Erythroblast (primary cell): ENCODE measurements at regions not wholly inside any gene's neighbourhood (a gene's known extent, or its start where the extent isn't known, plus 50 kb on each side); places are given as distances from the start of the nearest gene placed in this dataset.

Source experiments
- DNase-seq, 2 experiments: peaks; one replicate each; lab custom pipeline; 2025; lab: John Stamatoyannopoulos, UW
- GATA1 ChIP-seq: IDR thresholded peaks from 2 replicates; pipeline ENCODE4 v1.6.1; 2011; ENCODE audit warnings: low read depth, mild to moderate bottlenecking, control low read depth, low read length, moderate library complexity
- POLR2A ChIP-seq: IDR thresholded peaks from 2 replicates; pipeline ENCODE4 v1.6.1; 2011; ENCODE audit warnings: mild to moderate bottlenecking, low read length

DNA sequence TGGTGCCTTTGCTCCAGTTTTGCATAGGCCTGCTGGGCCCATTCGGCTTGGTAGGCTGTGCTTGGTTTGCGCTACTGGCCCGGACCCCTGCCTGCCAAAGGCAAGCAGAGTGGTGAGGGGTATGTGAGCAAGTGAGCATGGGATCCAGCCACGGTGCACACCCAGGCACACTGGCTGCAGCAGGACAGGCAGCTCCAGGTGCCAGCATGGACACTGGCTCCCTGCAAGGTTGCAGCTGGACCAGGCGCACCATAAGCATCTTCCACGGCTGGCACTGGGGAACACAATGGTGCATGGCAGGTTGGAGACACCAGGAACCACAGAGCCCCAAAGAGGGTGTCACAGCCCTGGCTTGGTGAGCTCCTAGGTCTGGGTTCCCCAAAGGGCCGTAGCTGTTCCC is 693.5 kb upstream of the PTBP2 start:
- no peak for DNase-seq
- TF ChIP-seq POLR2A (no peak), GATA1 (no peak)

DNA sequence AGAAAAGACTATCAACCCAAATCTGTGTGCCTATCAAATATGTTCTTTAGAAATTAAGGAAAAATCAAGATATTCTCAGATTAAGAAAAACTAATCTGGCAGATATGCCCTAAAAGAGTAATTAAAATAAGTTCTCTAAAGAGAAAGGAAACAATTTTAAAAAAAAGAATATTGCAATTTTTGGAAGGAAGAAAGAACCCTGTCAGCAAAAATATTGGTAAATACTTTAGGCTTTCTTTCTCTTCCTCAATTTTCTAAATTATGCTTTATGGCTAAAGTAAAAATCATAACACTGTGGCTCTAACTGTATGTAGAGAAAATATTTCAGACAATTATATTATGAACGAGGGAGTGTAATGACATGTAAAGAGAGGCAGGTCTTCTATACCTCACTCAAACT is 691.3 kb upstream of the PTBP2 start:
- TF ChIP-seq GATA1 = no peak
- no peak for TF ChIP-seq POLR2A

DNA sequence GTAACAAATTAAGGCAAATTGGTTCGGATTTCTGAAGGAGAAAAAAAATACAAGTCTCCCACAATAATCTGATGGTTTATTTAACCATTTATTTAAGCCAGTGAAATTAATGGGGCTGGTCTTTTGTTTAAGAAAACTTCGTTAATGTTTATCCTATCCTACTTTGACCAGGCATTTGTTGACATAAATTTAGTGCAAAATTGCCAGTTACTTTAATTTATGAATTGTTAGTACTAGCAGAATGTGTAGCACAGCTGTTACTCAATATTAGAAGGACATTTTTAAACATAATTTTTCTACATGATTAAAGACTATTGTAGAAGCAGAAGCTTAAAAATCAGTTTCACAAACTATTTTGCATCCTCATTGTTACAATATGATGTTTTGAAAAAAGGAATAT is 687.6 kb upstream of the PTBP2 start:
- TF ChIP-seq GATA1 = no peak
- TF ChIP-seq POLR2A = no peak
- no peak for DNase-seq

More for the DNA sequence above, 691.3 kb upstream of the PTBP2 start:
- DNase-seq = no peak

DNA sequence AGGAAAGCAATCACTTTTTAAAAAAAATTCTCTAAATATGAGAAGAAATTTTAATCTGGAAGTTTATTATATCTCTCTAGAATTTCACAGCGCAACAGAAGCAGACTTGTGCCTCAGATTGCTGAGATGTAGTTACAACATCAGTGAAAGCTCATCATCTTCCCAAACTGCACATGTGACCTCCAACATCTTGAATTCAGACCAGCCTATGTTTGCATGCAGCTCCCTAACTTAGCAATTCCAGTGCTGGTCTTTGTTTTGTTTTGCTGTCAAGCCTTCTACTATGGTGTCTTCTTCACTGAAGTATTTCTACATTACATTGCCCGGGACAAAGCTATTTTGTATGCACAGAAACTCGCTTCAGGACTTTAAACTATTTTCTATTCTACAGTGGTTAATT is 684.8 kb upstream of the PTBP2 start:
- TF ChIP-seq GATA1 (no peak), POLR2A (no peak)
- no peak for DNase-seq

DNA sequence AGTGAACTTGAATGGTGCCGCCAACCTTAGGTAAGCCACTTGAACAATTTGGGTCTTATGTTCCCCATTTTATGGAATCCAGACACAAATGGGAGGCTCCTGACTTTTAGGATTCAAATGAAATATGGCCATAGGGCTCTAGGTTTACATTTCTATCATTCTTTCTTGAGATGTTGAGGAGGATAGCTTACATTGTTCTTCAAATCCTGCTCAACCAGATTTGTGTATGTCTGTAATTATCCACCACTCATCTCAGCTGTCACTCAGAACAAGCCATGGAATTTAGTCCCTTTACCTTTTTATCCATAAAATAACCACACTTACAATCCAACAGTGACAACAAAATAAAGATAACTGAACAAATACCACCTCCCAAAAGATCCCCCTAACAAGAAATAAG is 682.9 kb upstream of the PTBP2 start:
- TF ChIP-seq GATA1 (no peak), POLR2A (no peak)
- no peak for DNase-seq

DNA sequence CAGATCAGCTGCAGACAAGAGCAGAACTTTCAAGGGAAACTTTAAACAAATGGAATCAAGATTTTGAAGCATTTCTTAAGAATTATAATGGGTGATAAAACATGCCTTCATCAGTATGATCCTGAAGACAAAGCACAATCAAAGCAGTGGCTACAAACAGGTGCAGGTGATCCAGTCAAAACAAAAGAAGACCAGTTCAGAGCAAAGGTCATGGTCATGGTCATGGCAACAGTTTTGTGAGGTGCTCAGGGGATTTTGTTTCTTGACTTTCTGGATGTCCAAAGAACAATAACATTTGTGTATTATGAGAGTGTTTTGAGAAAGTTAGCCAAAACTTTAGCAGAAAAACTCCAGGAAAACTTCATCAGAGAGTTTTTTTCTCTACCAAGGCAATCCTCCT is 681.7 kb upstream of the PTBP2 start:
- no peak for DNase-seq

DNA sequence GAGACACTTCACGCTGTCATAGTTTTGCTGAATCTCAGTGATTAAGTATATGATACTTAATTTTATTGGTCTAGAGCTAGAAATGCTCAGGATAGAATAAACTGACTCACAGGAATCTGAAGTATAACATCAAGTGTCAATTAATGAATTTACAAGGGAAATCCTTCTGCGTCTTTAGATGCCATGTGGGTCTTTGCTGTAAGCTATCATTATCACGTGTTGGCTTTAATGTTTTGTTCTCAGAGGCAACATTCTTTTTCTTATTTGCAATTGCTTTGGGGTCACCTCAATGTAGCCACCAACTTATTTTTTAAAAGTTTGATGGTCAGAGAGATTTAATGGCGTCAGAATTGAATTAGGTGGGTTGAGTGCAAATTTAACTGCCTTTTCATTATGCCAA is 680.1 kb upstream of the PTBP2 start:
- TF ChIP-seq POLR2A (no peak), GATA1 (no peak)

More for the DNA sequence above, 681.7 kb upstream of the PTBP2 start:
- TF ChIP-seq GATA1 (no peak), POLR2A (no peak)

DNA sequence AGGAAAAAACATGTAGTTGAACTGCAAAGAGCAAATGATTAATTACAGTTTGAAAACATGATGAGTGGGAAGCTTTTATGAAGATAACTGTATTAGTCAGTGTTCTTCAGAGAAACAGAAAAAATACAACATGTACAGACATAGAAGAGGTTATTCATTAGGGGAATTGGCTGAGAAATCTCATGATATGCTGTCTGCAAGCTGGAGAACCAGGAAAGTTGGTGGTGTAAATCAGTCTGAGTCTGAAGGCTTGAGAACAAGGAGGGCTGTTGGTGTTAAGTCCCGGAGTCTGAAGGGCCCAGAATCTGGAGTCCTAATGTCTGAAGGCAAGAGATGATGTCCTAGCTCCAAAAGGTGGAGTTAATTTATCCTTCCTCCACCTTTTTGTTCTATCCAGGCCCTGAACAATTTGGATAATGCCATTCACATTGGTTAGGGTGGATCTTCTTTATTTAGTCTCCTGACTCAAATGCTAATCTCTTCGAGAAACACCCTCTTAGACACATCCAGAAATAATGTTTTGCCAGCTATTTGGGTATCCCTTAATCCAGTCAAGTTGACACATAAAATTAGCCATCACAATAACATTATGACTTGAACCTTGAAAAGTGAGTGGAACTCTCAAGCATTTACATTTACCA is 672.9 kb upstream of the PTBP2 start:
- DNase-seq = no peak
- TF ChIP-seq POLR2A (no peak), GATA1 (no peak)

More for the DNA sequence above, 680.1 kb upstream of the PTBP2 start:
- no peak for DNase-seq

DNA sequence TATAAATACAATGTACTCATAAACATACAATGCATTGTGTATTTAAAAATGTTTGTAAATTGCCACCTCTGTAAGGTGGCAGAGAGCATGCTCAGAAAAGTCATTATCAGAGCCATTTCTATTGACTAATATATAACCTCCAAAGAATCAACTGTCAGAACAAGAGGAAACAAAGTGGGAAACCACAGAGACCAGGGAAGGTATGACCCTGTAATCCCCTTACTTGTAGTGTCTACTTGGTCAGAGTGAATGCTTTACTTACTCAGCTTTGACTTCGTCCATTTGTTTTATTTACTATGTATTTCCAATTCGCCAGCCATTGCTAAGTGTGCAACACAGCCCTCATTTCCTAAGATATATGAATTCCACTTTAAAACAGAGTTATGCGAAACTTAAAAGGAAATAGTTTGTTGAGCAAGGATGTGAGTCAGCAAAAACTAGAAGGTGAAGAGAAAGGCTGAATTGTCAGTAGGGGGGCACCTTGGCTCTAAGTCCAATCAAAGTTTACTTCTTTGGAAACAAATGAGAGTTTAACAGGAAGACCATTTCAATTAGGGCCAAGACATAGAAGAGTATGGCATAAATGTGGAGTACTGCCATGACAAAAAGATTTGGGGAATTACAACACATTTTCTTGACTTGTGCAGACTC is 671.7 kb upstream of the PTBP2 start:
- no peak for DNase-seq
- TF ChIP-seq POLR2A = no peak
- no peak for TF ChIP-seq GATA1

DNA sequence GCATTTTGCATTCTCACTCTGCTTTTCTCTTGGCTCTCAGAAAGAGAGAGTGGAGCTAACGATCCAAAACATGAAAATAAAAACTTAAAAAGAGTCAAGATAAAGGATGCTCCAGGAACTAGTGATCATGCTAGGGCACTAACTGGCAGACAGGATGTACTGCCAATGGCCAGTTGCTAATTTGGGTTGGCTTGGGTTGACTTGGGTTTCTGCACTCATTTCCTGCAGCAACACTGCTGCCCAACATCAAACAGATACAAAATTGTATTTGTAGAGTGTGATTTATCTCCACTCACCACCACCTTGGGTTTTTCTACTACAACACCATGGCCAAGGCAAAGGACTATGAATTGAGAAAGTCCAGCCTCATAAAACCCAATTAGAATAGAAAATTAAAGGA is 662.3 kb upstream of the PTBP2 start:
- DNase-seq = no peak
- TF ChIP-seq GATA1 (no peak), POLR2A (no peak)

DNA sequence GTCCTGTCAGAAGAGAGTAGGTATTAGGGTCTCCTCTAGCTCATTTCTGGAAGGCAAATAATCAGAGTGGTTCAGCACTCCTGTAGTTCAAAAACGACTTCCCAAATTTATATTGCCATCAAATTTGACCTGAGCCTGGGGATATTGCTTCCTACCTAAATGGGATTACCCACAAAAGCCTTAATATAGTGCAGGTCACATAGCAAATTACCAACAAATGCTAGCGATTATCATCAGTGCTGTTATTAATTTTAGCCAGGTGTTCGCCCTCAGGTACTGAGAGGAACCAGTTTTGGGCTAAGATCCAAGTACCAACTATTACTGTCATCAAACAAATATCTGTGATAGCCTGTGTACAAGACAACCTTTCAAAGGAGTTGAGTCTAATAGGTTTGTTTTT is 661.8 kb upstream of the PTBP2 start:
- DNase-seq = no peak

DNA sequence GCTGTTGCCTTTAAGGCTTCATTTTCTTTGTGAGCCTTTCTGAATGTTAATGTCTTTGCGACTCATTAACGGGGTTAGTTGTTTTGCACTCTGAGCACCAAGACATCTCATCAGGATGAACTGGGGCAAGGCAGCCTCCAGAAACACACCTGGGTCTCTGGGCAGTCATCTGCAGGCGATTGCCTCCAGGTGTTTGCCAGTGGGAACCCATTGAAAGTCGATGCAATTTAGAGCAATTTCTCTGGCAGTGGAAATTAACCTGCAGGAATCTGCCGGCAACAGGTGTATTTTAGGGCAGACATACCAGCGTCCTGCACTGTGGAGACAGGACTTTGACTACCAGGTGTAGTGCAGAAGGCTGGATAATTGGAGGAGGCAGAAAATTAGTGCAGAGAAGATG is 661.0 kb upstream of the PTBP2 start:
- TF ChIP-seq GATA1 = no peak
- no peak for TF ChIP-seq POLR2A
- no peak for DNase-seq

More for the DNA sequence above, 661.8 kb upstream of the PTBP2 start:
- TF ChIP-seq GATA1 = no peak
- no peak for TF ChIP-seq POLR2A

DNA sequence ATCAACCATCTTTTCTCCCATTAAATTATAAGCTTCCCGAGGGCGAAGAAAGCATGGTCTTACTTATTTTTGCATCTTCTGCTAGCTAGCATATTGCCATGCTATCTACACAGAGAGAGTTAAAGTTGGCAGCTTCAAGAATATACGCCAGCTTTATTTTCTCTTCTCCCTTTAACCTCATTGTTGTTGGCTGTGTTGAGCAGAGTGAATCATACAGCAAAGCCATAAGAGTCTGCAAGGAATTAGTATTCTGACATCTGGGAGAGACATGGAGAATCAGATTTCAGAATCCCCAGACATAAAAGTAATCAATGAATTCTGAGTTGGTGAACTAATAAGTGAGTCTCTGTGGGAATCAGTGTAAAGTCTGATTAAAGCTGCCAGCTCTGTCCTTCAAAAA is 649.6 kb upstream of the PTBP2 start:
- TF ChIP-seq GATA1 (no peak), POLR2A (no peak)
- DNase-seq = no peak

DNA sequence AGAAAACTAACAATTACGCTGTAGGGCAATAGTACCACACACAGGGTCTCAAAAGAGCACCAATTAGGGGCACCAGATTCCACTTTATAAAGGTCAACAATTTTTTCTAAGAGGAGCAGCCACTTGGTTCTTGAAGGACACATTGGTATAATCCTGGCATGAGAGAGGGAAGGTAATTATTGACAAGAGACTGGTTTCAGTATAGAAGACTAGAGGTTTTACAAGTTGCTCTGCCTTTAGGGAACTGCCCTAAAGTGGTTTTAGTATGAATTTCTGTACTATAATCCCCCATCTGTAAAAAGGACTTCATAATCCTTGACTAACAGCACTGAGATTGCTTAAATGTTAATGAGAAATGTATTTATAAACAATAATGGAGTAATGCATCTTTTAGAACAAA is 648.5 kb upstream of the PTBP2 start:
- TF ChIP-seq GATA1 (no peak), POLR2A (no peak)
- no peak for DNase-seq

DNA sequence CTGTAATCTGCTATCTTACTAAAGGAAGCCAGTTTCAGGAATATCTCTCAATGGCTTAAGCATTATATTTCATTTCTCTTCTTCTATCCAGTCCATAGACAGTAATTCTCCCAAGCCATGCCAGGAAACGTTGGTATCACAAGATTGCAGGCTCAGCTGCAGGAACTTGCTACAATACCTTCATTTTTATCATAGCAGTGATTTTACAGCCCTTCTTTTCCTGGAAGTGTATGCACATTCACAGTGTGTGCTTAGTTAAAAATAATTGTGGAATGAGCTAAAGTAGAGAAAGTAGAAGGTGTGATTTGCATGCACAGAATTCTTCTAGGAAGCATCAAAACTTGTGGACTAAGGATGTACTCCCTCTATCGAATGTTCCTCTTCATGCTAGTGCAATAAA is 647.2 kb upstream of the PTBP2 start:
- no peak for DNase-seq

More for the DNA sequence above, 647.2 kb upstream of the PTBP2 start:
- TF ChIP-seq POLR2A (no peak), GATA1 (no peak)
